Esophagus squamous epithelium (tissue), 5 donors: ENCODE measurements at regions not wholly inside any gene's neighbourhood (a gene's known extent, or its start where the extent isn't known, plus 50 kb on each side); places are given as distances from the start of the nearest gene placed in this dataset.

Experiments
- DNase-seq: peaks from one replicate; lab custom pipeline; 2025; lab: John Stamatoyannopoulos, UW
- H3K27ac ChIP-seq, 4 donors: fragments of 200-600 bp; sonication (generic); one replicate each; pipeline ENCODE4 v1.5.1; 2016 to 2019; ENCODE audit warnings: mild to moderate bottlenecking in 1 of 4
- H3K27me3 ChIP-seq, 4 donors: fragments of 200-600 bp; sonication (generic); 1 replicate in 3 of 4; 2 replicates in 1 of 4; pipeline versions ENCODE4 v1.5.1 to v1.6.0; 2017 to 2021; ENCODE audit warnings: antibody characterized with exemption in 1 of 4
- H3K36me3 ChIP-seq, 3 donors: fragments of 200-600 bp; sonication (generic); one replicate each; pipeline ENCODE4 v1.5.1; 2016 to 2019
- H3K4me1 ChIP-seq, 3 donors: fragments of 200-600 bp; sonication (generic); one replicate each; pipeline ENCODE4 v1.5.1; 2017 to 2019
- H3K4me3 ChIP-seq, 4 donors: fragments of 200-600 bp; sonication (generic); 1 replicate in 3 of 4; 2 replicates in 1 of 4; pipeline ENCODE4 v1.5.1; 2016 to 2019; ENCODE audit warnings: mild to moderate bottlenecking in 2 of 4, moderate library complexity in 1 of 4
- H3K9me3 ChIP-seq, 3 donors: fragments of 200-600 bp; sonication (generic); one replicate each; pipeline ENCODE4 v1.5.1; 2016 to 2019
- POLR2A ChIP-seq, 4 donors: fragments of 450-650 bp; IDR thresholded peaks; one replicate each; pipeline ENCODE4 v1.6.1; 2017; ENCODE audit warnings: antibody characterized with exemption in 4 of 4, mild to moderate bottlenecking in 4 of 4, moderate library complexity in 3 of 4
- WGBS, 2 donors: methylation state at CpG; one replicate each; pipeline ENCODE4 v1.1.5; 2018; 5-methylcytosine and 5-hydroxymethylcytosine counted together
- intact Hi-C: fragments of 100-400 bp; cut with DNase I; formaldehyde crosslinking; loops from one replicate; pipeline ENCODE4 v1.15.0; 2022
- TF ChIP-seq, protein P1 (sequence below), 6 experiments: fragments of 450-650 bp in 4 of 6; fragments of 200-600 bp in 2 of 6; sonication (generic) in 2 of 6; IDR thresholded peaks; one replicate each; pipeline ENCODE4 v1.5.1; 2016 to 2019; ENCODE audit warnings: antibody characterized with exemption in 6 of 6, mild to moderate bottlenecking in 4 of 6, moderate library complexity in 4 of 6
- donor health status: DM: yes; HTN: yes; CAD: no.

GRCh38 chr1:193588311-193589082, 402.1 kb upstream of the B3GALT2 start:
- no peak for TF ChIP-seq POLR2A (IDR thresholded peaks at IDR 0.05)
- TF ChIP-seq, protein P1, sequence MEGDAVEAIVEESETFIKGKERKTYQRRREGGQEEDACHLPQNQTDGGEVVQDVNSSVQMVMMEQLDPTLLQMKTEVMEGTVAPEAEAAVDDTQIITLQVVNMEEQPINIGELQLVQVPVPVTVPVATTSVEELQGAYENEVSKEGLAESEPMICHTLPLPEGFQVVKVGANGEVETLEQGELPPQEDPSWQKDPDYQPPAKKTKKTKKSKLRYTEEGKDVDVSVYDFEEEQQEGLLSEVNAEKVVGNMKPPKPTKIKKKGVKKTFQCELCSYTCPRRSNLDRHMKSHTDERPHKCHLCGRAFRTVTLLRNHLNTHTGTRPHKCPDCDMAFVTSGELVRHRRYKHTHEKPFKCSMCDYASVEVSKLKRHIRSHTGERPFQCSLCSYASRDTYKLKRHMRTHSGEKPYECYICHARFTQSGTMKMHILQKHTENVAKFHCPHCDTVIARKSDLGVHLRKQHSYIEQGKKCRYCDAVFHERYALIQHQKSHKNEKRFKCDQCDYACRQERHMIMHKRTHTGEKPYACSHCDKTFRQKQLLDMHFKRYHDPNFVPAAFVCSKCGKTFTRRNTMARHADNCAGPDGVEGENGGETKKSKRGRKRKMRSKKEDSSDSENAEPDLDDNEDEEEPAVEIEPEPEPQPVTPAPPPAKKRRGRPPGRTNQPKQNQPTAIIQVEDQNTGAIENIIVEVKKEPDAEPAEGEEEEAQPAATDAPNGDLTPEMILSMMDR (IDR thresholded peaks at IDR 0.05), result no peak
- Histone ChIP-seq H3K4me1 (peaks cover 0 to 15% (median 8%) of the 10 kb centered on the region in 3 donors), H3K27ac (no peak overlapping the region), H3K4me3 (no peak overlapping the region), H3K36me3 (no peaks in the 10 kb centered on the region), H3K9me3 (no peaks in the 10 kb centered on the region), H3K27me3 (peaks cover 0 to 5% (median 0%) of the 10 kb centered on the region in 4 donors)
- WGBS, 2 donors, result 67 to 75% methylated on average over 8 of the region's 8 CpGs
- no peak for DNase-seq
- intact Hi-C loops, result no loop called here

GRCh38 chr1:193584731-193585239, 398.4 kb upstream of the B3GALT2 start:
- no peak overlapping the region for H3K4me3 ChIP-seq
- H3K9me3 ChIP-seq, result no peaks in the 10 kb centered on the region
- H3K4me1 ChIP-seq, result peaks cover 0 to 11% (median 6%) of the 10 kb centered on the region in 3 donors
- no peaks in the 10 kb centered on the region for H3K36me3 ChIP-seq
- no peaks in the 10 kb centered on the region for H3K27me3 ChIP-seq
- TF ChIP-seq, protein P1 (IDR thresholded peaks at IDR 0.05), result no peak
- no peak for TF ChIP-seq POLR2A (IDR thresholded peaks at IDR 0.05)
- intact Hi-C loops, result no loop called here
- DNase-seq, result no peak
- 60 to 72% methylated on average over 2 of the region's 2 CpGs for WGBS, 2 donors
- no peak overlapping the region for H3K27ac ChIP-seq

DNA sequence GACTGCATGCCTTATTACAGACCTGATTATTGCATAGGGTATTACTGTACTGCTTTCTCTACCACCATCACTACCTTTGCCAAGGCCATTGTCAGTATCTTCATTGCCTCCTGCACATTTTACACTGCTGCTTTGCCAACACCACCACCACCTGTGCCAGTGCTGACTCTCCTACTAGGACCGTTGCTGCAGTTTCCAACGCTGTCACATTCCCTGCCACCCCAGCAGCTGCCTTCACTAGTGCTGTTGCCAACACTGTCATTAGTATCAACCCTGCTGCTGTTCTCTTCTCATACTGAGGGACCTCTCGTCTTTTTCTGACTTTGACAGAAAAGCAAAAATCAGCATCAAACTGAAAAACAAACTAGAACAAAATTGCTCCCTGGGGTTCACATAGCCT, 394.9 kb upstream of the B3GALT2 start:
- Histone ChIP-seq H3K4me1 (no peaks in the 10 kb centered on the region), H3K36me3 (no peaks in the 10 kb centered on the region), H3K27me3 (no peaks in the 10 kb centered on the region), H3K27ac (no peak overlapping the region), H3K4me3 (no peak overlapping the region), H3K9me3 (no peaks in the 10 kb centered on the region)
- WGBS, 2 donors, result 74 to 81% methylated on average over 3 of the region's 3 CpGs
- TF ChIP-seq, protein P1 (IDR thresholded peaks at IDR 0.05), result no peak
- no peak for TF ChIP-seq POLR2A (IDR thresholded peaks at IDR 0.05)
- intact Hi-C loops, result no loop called here
- no peak for DNase-seq

GRCh38 chr1:193580419-193580818, 394.0 kb upstream of the B3GALT2 start:
- Histone ChIP-seq H3K36me3 (no peaks in the 10 kb centered on the region), H3K27ac (no peak overlapping the region), H3K4me1 (no peaks in the 10 kb centered on the region), H3K27me3 (no peaks in the 10 kb centered on the region), H3K4me3 (no peak overlapping the region), H3K9me3 (no peaks in the 10 kb centered on the region)
- intact Hi-C loops, result no loop called here
- DNase-seq, result no peak
- TF ChIP-seq POLR2A (IDR thresholded peaks at IDR 0.05), result no peak
- TF ChIP-seq, protein P1 (IDR thresholded peaks at IDR 0.05), result no peak
- WGBS, 2 donors, result 81 to 91% methylated on average over 3 of the region's 3 CpGs

DNA sequence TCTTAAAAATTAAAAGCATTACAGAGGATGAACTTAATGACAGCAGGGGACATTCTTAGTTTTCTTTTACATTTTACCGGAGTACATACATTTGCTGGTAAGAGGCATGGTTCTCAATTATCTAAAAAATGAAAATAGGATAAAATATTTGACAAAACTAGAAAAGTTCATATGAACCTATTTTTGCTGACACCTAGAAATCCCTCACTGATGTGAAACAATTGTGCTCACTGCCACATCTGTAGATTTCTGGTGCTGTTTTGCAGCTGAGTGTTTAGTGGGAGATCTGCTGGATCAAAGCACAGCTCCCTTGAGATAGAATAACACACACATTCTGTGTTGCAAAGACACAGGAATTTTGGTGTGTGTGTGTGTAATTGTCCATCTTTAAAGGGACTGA, 392.9 kb upstream of the B3GALT2 start:
- intact Hi-C loops, result no loop called here
- no peaks in the 10 kb centered on the region for H3K27me3 ChIP-seq
- no peak overlapping the region for H3K4me3 ChIP-seq
- no peak overlapping the region for H3K27ac ChIP-seq
- H3K36me3 ChIP-seq, result no peaks in the 10 kb centered on the region
- H3K4me1 ChIP-seq, result no peaks in the 10 kb centered on the region
- TF ChIP-seq POLR2A (IDR thresholded peaks at IDR 0.05), result no peak
- TF ChIP-seq, protein P1 (IDR thresholded peaks at IDR 0.05), result no peak
- DNase-seq, result no peak
- 97 to 100% methylated on average over 1 of the region's 1 CpG for whole genome bisulfite sequencing, 2 donors
- no peaks in the 10 kb centered on the region for H3K9me3 ChIP-seq
